A673 (cell line): ENCODE measurements at regions not wholly inside any gene's neighbourhood (a gene's known extent, or its start where the extent isn't known, plus 50 kb on each side); places are given as distances from the start of the nearest gene placed in this dataset.
"Not testable (repeated sequence)": the region's sequence is repeated elsewhere in the genome, so short reads cannot be mapped to it uniquely, and the experiment has no call there.

ENCODE experiments used
- EZH2 ChIP-seq: fragments of 200-600 bp; sonication (generic); IDR thresholded peaks from 2 replicates; pipeline ENCODE4 v1.6.1; 2017; ENCODE audit warnings: borderline replicate concordance, low read depth, mild to moderate bottlenecking, mixed read lengths, antibody characterized with exemption, low read length; ENCODE audit not compliant: poor library complexity, severe bottlenecking
- TF ChIP-seq, protein P1 (sequence below): fragments of 300-800, 200-600 bp; sonication (generic); conservative IDR thresholded peaks from 2 replicates; pipeline ENCODE4 v1.5.1; 2017; ENCODE audit warnings: low read depth, mild to moderate bottlenecking, antibody characterized with exemption, low read length, moderate library complexity, mixed read lengths

DNA sequence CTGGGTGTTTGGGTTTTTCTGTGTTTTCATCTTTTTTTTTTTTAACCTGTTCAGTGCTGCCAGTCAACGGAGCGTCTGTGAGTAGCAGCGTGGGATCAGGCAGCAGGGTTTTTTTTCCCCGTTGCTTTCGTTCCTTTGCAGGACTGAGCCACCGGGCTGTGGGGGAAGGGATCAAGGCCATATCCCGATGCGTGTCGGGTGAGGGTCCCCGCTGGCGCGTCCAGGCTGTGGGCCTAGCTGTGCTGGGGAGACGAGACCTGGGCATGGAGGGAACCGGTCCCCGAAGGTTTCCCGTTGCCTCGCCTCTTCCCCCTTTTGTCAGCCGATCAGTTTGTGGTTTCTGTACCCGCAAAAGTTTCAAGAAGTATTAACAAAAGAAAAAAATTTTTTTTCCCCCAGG lies 218.1 kb downstream of the POTED start:
- TF ChIP-seq, protein P1, sequence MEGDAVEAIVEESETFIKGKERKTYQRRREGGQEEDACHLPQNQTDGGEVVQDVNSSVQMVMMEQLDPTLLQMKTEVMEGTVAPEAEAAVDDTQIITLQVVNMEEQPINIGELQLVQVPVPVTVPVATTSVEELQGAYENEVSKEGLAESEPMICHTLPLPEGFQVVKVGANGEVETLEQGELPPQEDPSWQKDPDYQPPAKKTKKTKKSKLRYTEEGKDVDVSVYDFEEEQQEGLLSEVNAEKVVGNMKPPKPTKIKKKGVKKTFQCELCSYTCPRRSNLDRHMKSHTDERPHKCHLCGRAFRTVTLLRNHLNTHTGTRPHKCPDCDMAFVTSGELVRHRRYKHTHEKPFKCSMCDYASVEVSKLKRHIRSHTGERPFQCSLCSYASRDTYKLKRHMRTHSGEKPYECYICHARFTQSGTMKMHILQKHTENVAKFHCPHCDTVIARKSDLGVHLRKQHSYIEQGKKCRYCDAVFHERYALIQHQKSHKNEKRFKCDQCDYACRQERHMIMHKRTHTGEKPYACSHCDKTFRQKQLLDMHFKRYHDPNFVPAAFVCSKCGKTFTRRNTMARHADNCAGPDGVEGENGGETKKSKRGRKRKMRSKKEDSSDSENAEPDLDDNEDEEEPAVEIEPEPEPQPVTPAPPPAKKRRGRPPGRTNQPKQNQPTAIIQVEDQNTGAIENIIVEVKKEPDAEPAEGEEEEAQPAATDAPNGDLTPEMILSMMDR = not testable (repeated sequence)
- not testable (repeated sequence) for TF ChIP-seq EZH2
